ENCODE measurements at regions not wholly inside any gene's neighbourhood (a gene's known extent, or its start where the extent isn't known, plus 50 kb on each side); places are given as distances from the start of the nearest gene placed in this dataset.

DNA sequence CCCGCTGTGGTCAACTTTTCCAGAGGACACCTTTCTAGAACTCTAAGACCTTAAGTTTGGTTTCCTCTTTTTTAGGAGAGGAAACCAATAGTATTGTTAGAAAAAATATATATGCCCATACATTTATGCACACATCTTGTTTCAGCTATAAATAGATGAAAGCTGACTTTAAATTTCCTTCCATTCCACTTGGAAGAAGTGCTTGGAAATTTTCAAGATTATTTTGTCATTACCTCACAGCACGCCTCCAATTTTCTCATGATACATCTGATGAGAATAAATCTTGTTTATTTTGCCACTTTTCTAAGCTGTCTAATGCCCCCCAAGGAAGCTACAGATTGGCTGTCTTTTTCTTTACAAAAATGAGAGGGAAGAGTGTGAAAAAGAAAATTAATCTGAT lies 65.8 kb downstream of the NIBAN1 start:
- Histone ChIP-seq H3K4me3 (ENCODE audit: low read length) (no peak overlapping the region), H3K27me3 (ENCODE audit: low read length) (no peaks in the 10 kb centered on the region), H3K4me1 (ENCODE audit: insufficient read depth, low read length) (peaks cover 13% of the 10 kb centered on the region), H2AFZ (ENCODE audit: low read length) (no peak overlapping the region), H3K27ac (ENCODE audit: low read length) (no peak overlapping the region), H3K9me2 (replicated peaks; ENCODE audit: low read length) (no peaks in the 10 kb centered on the region), H3K9ac (ENCODE audit: low read length) (no peak overlapping the region), H3F3A (ENCODE audit: low read length, unreplicated experiment) (no peaks in the 10 kb centered on the region), H3K79me2 (ENCODE audit: low read length) (no peaks in the 10 kb centered on the region), H3K9me3 (ENCODE audit: low read length) (no peaks in the 10 kb centered on the region), H3K4me2 (ENCODE audit: low read length) (no peak overlapping the region), H4K20me1 (ENCODE audit: low read length) (no peaks in the 10 kb centered on the region), H3K36me3 (ENCODE audit: low read depth, low read length) (no peaks in the 10 kb centered on the region)
- no TSS peak for BruUV-seq (replicated peaks)
- TF ChIP-seq, protein P1, sequence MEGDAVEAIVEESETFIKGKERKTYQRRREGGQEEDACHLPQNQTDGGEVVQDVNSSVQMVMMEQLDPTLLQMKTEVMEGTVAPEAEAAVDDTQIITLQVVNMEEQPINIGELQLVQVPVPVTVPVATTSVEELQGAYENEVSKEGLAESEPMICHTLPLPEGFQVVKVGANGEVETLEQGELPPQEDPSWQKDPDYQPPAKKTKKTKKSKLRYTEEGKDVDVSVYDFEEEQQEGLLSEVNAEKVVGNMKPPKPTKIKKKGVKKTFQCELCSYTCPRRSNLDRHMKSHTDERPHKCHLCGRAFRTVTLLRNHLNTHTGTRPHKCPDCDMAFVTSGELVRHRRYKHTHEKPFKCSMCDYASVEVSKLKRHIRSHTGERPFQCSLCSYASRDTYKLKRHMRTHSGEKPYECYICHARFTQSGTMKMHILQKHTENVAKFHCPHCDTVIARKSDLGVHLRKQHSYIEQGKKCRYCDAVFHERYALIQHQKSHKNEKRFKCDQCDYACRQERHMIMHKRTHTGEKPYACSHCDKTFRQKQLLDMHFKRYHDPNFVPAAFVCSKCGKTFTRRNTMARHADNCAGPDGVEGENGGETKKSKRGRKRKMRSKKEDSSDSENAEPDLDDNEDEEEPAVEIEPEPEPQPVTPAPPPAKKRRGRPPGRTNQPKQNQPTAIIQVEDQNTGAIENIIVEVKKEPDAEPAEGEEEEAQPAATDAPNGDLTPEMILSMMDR (conservative IDR thresholded peaks at IDR 0.05; ENCODE audit: low read depth, low read length), result no peak
- TF ChIP-seq EZH2 (IDR thresholded peaks at IDR 0.05; ENCODE audit: low read length, unreplicated experiment) (no peak), EZH2phosphoT487 (IDR thresholded peaks at IDR 0.05; ENCODE audit: borderline replicate concordance, low read length) (no peak)
- DNase-seq (no peak), ATAC-seq (no peak)
- POLR2A ChIA-PET (ENCODE audit: unreplicated experiment), result no interaction called here
- intact Hi-C loops (cut with micrococcal nuclease), result loop anchor here (10.0 kb wide), 1 partner anchor 46 kb away; no protein-coding TSS in a partner anchor
- CTCF ChIA-PET, result no interaction called here

- Histone ChIP-seq H2AFZ (ENCODE audit: low read length) (no peak overlapping the region), H3K4me2 (ENCODE audit: low read length) (no peak overlapping the region), H3K27me3 (ENCODE audit: low read length) (no peaks in the 10 kb centered on the region), H3K36me3 (ENCODE audit: low read depth, low read length) (no peaks in the 10 kb centered on the region), H3K79me2 (ENCODE audit: low read length) (no peaks in the 10 kb centered on the region), H3K9me3 (ENCODE audit: low read length) (no peaks in the 10 kb centered on the region), H3K27ac (ENCODE audit: low read length) (no peak overlapping the region), H3K9me2 (replicated peaks; ENCODE audit: low read length) (no peaks in the 10 kb centered on the region), H3K4me1 (ENCODE audit: insufficient read depth, low read length) (peaks cover 13% of the 10 kb centered on the region), H3F3A (ENCODE audit: low read length, unreplicated experiment) (no peaks in the 10 kb centered on the region), H3K9ac (ENCODE audit: low read length) (no peak overlapping the region), H4K20me1 (ENCODE audit: low read length) (no peaks in the 10 kb centered on the region), H3K4me3 (ENCODE audit: low read length) (no peak overlapping the region)
- DNase-seq (no peak), ATAC-seq (no peak)
- CTCF ChIA-PET, result no interaction called here
- BruUV-seq (replicated peaks), result no TSS peak
- TF ChIP-seq, protein P1 (conservative IDR thresholded peaks at IDR 0.05; ENCODE audit: low read depth, low read length), result no peak
- TF ChIP-seq EZH2 (IDR thresholded peaks at IDR 0.05; ENCODE audit: low read length, unreplicated experiment) (no peak), EZH2phosphoT487 (IDR thresholded peaks at IDR 0.05; ENCODE audit: borderline replicate concordance, low read length) (no peak)
- intact Hi-C loops (cut with micrococcal nuclease), result loop anchor here (10.0 kb wide), 1 partner anchor 47 kb away; no protein-coding TSS in a partner anchor
- POLR2A ChIA-PET (ENCODE audit: unreplicated experiment), result no interaction called here
Measured at GRCh38 chr1:184907500-184907899, 66.8 kb downstream of the NIBAN1 start.

DNA sequence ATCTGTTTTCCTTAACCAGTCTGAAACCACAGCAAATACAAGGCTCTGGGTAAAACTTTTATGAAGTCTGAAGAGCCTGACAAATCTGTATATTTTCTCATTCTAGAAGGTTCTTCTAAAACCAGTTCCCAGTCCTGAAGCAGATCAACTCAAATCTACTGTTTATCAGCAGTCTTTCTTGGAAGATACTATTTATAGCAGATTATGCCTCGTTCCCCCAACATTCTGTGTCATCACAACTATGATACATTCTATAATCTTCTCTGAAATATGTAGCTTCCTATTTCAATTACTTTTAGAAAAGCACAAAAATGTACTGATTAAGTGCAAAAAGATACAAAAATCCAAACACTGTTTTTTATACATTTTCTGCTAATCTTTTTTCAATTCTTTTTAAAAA lies 67.5 kb downstream of the NIBAN1 start:
- Histone ChIP-seq H3K36me3 (ENCODE audit: low read depth, low read length) (no peaks in the 10 kb centered on the region), H3K9me3 (ENCODE audit: low read length) (no peaks in the 10 kb centered on the region), H3K79me2 (ENCODE audit: low read length) (no peaks in the 10 kb centered on the region), H3K27ac (ENCODE audit: low read length) (no peak overlapping the region), H3F3A (ENCODE audit: low read length, unreplicated experiment) (no peaks in the 10 kb centered on the region), H4K20me1 (ENCODE audit: low read length) (no peaks in the 10 kb centered on the region), H3K4me3 (ENCODE audit: low read length) (no peak overlapping the region), H2AFZ (ENCODE audit: low read length) (no peak overlapping the region), H3K9me2 (replicated peaks; ENCODE audit: low read length) (no peaks in the 10 kb centered on the region), H3K4me2 (ENCODE audit: low read length) (no peak overlapping the region), H3K27me3 (ENCODE audit: low read length) (no peaks in the 10 kb centered on the region), H3K4me1 (ENCODE audit: insufficient read depth, low read length) (peaks cover 13% of the 10 kb centered on the region), H3K9ac (ENCODE audit: low read length) (no peak overlapping the region)
- ChIA-PET POLR2A (ENCODE audit: unreplicated experiment) (no interaction called here), CTCF (no interaction called here)
- TF ChIP-seq EZH2 (IDR thresholded peaks at IDR 0.05; ENCODE audit: low read length, unreplicated experiment) (no peak), EZH2phosphoT487 (IDR thresholded peaks at IDR 0.05; ENCODE audit: borderline replicate concordance, low read length) (no peak)
- TF ChIP-seq, protein P1 (conservative IDR thresholded peaks at IDR 0.05; ENCODE audit: low read depth, low read length), result no peak
- DNase-seq (no peak), ATAC-seq (no peak)
- intact Hi-C loops (cut with micrococcal nuclease), result loop anchor here (10.0 kb wide), 1 partner anchor 48 kb away; no protein-coding TSS in a partner anchor
- BruUV-seq (replicated peaks), result no TSS peak
